ENCODE measurements at regions not wholly inside any gene's neighbourhood (a gene's known extent, or its start where the extent isn't known, plus 50 kb on each side); places are given as distances from the start of the nearest gene placed in this dataset.

DNA sequence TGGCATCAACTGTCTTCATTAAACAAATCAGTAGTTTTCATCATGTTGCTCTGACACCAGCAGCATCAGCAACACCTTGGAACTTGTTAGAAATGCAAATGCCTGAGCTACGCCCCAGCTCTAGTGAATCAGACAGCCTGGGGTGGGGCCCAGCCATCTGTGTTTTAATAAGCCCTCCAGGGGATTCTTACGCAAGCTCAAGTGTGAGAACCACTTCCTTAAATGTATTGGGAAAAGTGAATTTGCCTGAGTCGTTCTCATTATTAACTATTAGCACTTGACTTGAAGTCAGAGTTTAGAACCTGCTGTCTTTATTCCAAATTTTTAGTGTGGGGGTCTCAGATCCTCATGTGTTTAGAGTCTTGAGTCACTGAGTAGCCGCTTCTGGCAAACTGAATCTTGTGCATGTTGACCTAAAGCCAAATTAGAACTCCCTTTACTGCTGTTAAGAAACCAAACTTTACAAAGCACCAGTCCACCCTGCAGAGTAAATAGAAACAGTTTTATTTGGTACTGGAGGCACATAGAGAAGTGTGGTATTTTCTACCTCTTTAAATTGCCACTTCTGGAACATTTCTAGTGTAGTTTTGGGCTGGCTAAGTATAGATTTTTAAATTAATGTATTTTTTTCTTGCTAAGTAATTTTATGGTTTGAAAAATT is 137.4 kb upstream of the COX10 start:
- TF ChIP-seq, protein P1, sequence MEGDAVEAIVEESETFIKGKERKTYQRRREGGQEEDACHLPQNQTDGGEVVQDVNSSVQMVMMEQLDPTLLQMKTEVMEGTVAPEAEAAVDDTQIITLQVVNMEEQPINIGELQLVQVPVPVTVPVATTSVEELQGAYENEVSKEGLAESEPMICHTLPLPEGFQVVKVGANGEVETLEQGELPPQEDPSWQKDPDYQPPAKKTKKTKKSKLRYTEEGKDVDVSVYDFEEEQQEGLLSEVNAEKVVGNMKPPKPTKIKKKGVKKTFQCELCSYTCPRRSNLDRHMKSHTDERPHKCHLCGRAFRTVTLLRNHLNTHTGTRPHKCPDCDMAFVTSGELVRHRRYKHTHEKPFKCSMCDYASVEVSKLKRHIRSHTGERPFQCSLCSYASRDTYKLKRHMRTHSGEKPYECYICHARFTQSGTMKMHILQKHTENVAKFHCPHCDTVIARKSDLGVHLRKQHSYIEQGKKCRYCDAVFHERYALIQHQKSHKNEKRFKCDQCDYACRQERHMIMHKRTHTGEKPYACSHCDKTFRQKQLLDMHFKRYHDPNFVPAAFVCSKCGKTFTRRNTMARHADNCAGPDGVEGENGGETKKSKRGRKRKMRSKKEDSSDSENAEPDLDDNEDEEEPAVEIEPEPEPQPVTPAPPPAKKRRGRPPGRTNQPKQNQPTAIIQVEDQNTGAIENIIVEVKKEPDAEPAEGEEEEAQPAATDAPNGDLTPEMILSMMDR (IDR thresholded peaks at IDR 0.05) = no peak
- no peak for TF ChIP-seq EZH2 (IDR thresholded peaks at IDR 0.05; ENCODE audit: borderline replicate concordance, insufficient read depth, low read depth, low read length, poor library complexity, severe bottlenecking)

All from B cell (primary cell).